ENCODE measurements at regions not wholly inside any gene's neighbourhood (a gene's known extent, or its start where the extent isn't known, plus 50 kb on each side); places are given as distances from the start of the nearest gene placed in this dataset.

DNA sequence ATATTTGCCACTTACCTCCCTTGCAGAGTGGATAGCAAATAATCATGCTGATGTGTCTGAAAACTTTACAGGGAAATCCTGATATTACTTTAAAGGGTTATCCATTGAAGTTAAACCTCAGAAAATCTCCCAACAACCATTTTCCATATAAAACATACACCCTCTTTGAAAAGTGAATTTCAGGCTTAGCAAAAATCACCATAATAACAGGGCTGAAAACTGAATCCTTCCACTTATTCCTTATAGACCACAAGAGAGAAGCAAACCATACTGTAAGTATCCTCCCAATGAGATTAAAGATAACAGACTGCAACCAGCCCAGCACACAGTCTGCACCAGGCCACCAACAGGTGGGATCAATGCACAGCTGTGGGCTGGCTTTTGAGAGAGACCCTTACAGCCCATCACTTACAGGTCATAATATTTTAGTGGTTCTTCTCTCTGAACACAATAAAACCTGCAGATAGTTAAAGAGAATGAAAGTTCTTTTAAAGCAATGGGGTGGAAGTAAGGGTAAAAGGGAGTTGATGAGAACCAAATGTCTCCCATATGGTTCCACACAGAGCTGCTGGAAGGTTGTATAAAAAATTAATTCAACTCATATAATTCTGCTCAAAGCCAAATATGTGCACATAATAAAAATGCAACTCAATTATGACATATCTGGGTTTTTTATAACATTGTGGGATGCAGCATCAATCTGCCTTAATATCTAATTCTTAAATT, 376.2 kb upstream of the GRAMD2B start:
- TF ChIP-seq, protein P1, sequence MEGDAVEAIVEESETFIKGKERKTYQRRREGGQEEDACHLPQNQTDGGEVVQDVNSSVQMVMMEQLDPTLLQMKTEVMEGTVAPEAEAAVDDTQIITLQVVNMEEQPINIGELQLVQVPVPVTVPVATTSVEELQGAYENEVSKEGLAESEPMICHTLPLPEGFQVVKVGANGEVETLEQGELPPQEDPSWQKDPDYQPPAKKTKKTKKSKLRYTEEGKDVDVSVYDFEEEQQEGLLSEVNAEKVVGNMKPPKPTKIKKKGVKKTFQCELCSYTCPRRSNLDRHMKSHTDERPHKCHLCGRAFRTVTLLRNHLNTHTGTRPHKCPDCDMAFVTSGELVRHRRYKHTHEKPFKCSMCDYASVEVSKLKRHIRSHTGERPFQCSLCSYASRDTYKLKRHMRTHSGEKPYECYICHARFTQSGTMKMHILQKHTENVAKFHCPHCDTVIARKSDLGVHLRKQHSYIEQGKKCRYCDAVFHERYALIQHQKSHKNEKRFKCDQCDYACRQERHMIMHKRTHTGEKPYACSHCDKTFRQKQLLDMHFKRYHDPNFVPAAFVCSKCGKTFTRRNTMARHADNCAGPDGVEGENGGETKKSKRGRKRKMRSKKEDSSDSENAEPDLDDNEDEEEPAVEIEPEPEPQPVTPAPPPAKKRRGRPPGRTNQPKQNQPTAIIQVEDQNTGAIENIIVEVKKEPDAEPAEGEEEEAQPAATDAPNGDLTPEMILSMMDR (conservative IDR thresholded peaks at IDR 0.05) = no peak

DNA sequence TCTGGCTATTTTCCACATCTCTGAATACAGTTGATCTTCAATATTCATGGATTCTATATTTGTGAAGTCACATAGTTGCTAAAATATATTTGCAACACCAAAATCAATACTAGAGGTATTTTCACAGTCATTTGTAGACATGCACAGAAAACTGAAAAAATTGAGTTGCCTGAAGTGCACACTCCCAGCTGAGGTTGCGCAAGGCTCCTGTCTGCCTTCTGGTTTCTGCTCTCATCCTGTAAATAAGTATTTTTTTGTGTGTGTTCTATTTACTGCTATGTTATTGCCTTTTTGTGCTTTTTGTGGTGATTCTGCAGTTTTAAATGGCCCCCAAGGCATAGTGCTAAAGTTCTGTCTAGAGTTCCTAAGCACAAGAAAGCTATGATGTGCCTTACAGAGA, 371.1 kb upstream of the GRAMD2B start:
- TF ChIP-seq, protein P1 (conservative IDR thresholded peaks at IDR 0.05) = no peak
- H3K27ac ChIP-seq = no peak overlapping the region

More for the DNA sequence above, 376.2 kb upstream of the GRAMD2B start:
- H3K27ac ChIP-seq = no peak overlapping the region

- TF ChIP-seq, protein P1 (conservative IDR thresholded peaks at IDR 0.05) = no peak
- H3K27ac ChIP-seq = no peak overlapping the region
Measured at GRCh38 chr5:126052791-126053190, 370.4 kb upstream of the GRAMD2B start.

DNA sequence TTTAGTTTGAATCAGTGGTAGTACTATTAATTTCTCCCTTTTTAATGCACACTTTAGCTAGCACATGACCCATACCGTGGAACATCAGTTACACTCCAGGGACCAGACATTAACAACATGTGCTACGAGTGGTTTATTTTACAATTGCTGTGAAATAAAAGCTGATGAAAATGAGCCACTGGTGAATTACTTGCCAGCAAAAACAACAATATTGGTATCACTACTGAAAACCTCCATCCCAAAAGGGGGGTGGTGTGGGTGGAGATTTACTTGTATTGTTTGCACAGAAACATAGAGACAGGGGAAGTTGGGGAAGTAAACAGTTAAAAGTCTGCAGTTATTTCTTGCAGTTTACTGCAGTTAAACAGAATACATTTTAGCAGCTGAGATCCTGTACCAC, 369.6 kb upstream of the GRAMD2B start:
- TF ChIP-seq, protein P1 (conservative IDR thresholded peaks at IDR 0.05) = no peak
- H3K27ac ChIP-seq = no peak overlapping the region

GRCh38 chr5:126054577-126055347, 368.4 kb upstream of the GRAMD2B start:
- peak overlapping the region; percentile 56 for H3K27ac ChIP-seq
- TF ChIP-seq, protein P1 (conservative IDR thresholded peaks at IDR 0.05) = no peak

DNA sequence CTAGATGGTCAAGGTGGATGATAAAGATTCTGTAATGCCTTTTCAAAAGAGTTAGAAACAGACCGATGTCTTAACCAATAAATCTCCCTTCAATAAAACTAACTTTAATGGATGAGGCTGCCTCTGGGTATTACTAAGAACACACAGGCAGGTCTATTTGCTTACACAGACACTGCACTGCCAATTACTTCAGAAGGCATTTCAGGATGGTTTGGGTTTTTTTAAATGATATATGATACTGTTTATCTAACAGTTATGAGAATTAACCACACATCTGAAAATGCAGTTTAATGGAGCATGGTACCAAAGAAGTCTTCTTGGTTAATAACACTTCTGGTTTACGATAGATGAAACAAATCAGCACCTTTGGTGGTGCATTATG, 367.9 kb upstream of the GRAMD2B start:
- peak overlapping the region; percentile 56 for H3K27ac ChIP-seq
- TF ChIP-seq, protein P1 (conservative IDR thresholded peaks at IDR 0.05) = no peak

DNA sequence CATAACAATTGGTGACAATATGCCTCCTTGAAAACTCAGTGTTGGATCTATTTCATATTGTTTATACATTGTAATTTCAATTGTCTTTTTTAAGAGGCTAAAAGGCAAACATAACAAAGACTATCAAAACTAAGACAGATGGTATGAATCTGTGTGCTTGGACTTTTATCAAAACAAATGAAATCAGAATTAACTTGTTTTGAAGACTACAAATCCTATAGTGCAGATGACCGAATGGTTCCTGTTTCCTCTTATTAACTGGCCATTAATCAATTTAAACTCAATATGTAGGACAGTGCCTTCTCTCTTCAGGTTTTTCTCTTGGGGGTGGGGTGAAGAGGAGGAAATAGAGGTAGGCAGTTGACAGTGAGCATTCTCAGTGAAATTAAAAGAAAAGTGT, 366.9 kb upstream of the GRAMD2B start:
- H3K27ac ChIP-seq = peak overlapping the region; percentile 56
- TF ChIP-seq, protein P1 (conservative IDR thresholded peaks at IDR 0.05) = no peak

Data from VCaP (cell line).